ENCODE measurements at regions not wholly inside any gene's neighbourhood (a gene's known extent, or its start where the extent isn't known, plus 50 kb on each side); places are given as distances from the start of the nearest gene placed in this dataset.

DNA sequence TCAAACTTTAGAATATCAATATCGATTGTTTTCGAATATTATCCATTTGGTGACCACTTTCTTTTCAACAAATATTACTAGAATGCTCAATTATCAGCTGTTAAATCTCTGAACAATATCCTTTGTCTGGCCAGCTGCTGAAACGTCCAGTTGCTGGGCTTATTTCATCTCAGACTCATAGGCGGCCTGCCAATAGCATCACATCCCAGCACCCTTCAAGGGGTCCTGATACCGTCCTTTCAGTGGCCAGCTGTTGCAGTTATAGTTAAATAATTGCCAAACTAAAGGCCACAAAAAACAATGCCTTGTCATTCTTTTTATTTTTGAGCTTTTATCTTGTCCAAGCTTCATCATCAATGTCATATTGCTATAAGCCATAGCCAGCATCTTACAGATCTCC is 1006.8 kb upstream of the MANEA start:
- TF ChIP-seq RARB (CRISPR knock-in tag; IDR thresholded peaks at IDR 0.05): no peak
- no peak for TF ChIP-seq TCF4 (CRISPR knock-in tag; IDR thresholded peaks at IDR 0.05; ENCODE audit: borderline replicate concordance)
- TF ChIP-seq ZNF8 (CRISPR knock-in tag; IDR thresholded peaks at IDR 0.05): no peak
- no peak for TF ChIP-seq ZC3H10 (CRISPR knock-in tag; IDR thresholded peaks at IDR 0.05)
- TF ChIP-seq, protein P1, sequence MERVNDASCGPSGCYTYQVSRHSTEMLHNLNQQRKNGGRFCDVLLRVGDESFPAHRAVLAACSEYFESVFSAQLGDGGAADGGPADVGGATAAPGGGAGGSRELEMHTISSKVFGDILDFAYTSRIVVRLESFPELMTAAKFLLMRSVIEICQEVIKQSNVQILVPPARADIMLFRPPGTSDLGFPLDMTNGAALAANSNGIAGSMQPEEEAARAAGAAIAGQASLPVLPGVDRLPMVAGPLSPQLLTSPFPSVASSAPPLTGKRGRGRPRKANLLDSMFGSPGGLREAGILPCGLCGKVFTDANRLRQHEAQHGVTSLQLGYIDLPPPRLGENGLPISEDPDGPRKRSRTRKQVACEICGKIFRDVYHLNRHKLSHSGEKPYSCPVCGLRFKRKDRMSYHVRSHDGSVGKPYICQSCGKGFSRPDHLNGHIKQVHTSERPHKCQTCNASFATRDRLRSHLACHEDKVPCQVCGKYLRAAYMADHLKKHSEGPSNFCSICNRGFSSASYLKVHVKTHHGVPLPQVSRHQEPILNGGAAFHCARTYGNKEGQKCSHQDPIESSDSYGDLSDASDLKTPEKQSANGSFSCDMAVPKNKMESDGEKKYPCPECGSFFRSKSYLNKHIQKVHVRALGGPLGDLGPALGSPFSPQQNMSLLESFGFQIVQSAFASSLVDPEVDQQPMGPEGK (CRISPR knock-in tag; IDR thresholded peaks at IDR 0.05; ENCODE audit: borderline replicate concordance): no peak
- no peak for TF ChIP-seq TOX (CRISPR knock-in tag; IDR thresholded peaks at IDR 0.05; ENCODE audit: borderline replicate concordance)
- TF ChIP-seq, protein P2, sequence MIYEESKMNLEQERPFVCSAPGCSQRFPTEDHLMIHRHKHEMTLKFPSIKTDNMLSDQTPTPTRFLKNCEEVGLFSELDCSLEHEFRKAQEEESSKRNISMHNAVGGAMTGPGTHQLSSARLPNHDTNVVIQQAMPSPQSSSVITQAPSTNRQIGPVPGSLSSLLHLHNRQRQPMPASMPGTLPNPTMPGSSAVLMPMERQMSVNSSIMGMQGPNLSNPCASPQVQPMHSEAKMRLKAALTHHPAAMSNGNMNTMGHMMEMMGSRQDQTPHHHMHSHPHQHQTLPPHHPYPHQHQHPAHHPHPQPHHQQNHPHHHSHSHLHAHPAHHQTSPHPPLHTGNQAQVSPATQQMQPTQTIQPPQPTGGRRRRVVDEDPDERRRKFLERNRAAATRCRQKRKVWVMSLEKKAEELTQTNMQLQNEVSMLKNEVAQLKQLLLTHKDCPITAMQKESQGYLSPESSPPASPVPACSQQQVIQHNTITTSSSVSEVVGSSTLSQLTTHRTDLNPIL (CRISPR knock-in tag; IDR thresholded peaks at IDR 0.05; ENCODE audit: low read depth): no peak

Data from SK-N-SH treated with all-trans-retinoic acid at 6 μM for 48 hours (cell line).